ENCODE measurements at regions not wholly inside any gene's neighbourhood (a gene's known extent, or its start where the extent isn't known, plus 50 kb on each side); places are given as distances from the start of the nearest gene placed in this dataset.

DNA sequence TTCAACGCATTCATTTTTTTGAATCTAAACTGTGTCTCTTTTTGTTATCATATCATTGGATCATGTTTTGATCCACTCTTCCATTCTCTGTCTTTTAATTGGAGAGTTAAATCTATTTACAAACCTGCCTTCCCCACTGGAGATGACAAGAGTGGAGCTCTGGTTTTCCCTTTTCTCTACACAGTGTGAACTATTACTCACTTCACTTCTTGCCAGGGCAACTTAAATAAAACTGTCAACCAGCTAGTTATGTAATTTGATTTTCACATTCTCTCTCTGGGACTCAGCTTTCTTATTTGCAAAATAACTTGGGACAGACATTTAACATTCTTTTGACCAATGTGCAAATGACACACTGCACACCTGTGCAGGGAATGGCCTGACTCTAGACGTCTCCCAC, 230.8 kb upstream of the CST7 start:
- no peak for DNase-seq

DNA sequence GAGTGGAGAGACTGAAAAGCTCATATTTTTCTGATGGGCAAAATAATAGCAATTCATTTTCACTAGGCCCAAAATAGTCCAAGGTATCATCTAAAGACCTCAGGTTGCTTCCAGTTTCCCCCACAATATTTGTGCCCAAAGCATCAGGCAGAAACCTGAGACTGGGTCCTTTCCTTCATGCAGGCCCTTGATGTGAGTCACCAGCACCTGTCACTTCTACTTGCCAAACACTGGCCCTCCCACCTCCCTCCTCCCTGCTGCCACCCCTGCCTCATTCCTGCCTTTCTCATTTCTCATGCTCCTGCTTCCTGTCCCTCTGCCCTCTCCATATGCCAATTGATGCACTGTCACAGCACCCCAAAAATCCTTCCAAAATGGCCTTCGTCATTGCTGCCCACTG, 230.4 kb upstream of the CST7 start:
- peak; percentile 36 to 49 for DNase-seq

DNA sequence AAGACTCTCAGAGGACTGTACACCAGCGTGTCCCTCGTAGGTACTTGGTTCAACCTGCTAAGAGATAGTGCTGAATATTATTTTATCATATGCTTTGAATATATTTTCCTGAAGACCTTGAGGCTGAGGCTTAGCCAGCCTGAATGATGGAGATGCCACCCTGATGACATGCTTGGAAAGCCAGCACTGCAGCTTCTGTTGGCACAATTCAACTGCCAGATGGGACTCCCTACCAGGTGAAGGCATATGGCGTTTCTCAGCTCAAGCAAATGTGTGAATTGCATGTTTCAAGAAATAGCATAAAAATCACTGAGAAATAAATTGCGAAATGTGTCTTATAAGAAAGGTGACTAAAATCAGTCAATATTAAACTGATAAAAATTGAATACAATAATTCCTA, 228.1 kb upstream of the CST7 start:
- DNase-seq: peak in 1 of 2 experiments; percentile 90

DNA sequence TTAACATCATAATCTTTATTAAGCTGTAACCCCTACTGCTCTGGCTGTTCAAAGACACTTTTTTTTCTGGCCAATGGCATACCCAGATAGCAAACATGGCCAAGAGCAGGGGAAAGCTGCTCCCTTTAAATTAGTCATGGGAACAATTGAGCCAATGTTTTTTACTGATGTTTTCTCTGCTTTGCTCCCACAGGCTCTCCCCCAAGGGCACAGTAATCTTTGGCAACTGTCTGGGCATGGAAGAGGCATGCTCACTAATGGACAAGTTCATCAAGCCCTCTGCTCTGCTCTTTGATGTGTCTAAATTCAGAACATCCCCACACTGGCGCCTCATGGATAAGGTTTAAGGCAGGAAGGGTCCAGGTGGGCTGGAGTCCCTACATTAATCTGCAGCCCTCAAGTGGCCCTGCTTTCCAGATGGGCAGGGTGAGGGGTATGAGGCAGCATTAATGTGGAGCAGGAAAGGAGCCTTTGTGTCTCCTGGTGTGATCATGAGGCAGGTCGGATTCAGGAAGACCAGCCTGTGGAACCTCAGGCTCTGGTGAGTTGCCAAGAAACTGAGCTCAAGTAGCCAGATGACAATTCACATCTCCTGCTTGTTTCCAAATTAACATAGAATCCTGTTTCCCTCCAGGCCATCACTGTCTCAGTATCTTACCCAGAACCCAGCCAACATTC, 227.0 kb upstream of the CST7 start:
- DNase-seq: peak; percentile 31 to 63

DNA sequence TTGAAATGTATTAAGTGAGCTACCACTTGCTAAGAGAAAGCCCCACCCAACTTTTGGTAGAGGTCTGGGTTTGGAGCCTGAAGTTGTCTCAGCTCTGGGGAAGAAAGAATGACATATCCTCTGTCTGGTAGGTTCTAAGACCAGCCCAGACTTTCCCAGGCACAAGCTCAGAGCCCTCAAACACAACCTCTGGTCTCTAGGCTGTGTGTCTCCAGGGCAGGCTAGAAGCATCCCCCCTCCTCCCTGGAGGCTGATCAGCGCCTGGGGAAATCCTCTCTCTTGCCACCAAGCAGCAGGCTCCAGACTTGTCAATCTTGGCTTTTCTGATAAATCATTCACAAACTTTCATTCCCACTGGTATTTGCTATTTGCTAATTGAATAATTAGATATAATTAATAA, 226.5 kb upstream of the CST7 start:
- DNase-seq: no peak

DNA sequence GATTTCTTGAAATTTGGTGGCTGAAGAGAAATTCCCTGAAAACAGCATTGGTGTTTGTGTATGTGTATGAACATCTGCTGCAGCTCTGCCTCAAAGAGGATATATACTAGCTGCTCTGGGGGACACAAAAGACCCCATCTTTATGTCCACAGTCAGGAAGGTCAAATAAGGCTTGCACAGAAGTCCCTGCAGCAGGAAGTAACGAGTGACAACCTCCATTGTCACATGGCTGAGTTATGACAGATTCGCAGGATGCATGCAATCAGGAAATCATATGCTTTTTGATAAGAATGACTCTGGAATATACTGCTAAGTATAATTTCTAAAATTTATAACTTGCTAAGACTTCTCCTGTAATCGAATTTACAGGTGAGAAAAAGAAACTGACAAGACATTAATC, 225.9 kb upstream of the CST7 start:
- no peak for DNase-seq

DNA sequence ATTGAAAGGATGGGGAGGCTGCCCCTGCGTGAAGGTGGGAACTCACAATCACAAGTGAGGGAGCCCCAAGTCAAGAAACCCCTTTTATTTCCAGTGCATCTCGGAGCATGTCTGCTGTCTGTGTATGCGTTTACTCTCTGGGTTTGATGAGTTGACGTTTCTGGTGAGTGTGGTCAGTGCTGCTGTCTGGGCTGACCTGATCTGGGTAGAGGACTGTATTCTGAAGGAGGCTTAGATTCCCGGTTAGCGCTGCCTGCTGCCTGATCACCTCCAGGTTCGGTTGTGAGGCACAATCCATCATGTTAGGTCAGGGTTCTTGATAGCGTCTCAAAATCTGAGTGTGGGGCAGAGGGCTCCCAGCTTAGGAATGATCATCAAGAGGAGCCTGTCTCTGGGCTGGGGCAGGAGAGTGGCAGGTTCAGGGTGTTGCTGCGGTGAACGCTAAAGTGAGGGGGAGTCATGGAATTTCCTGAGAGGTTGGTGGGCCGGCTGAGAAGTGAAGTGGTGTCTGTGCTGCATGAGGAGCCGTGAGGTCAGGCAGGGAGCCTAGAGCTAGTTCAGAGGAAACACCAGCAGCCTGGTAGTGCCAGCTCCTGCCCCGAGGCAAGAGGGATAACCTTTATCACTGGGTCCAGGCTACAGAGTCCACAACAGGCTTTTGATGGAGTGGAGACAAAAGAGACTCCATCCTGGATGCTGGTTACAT, 225.3 kb upstream of the CST7 start:
- DNase-seq: no peak

DNA sequence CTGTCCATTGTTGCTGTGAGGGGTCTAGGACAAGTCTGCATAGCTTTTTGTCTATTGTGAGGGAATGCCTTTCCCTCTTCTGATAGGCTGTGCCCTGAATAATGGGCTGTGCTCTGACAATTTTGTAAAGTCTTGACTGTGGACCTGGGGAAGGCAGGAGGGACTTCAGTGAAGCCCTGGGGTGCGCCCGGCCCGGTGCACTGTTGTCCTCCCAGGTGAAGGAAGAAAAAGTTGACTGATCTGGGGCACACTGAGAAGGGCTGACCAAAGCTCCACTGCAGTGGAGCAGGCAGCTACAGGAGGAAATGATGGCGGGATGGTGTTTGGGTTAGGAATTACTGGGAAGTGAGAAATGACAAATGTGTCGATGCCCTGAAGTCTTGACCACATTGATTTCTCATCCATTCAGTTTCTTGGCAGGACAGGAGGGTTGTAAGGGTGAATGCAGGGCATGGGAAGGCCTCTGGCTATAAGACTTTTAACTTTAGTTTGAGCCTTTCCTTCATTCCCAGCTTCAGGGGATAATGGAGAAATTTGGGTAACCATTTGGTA, 224.0 kb upstream of the CST7 start:
- DNase-seq: no peak

DNA sequence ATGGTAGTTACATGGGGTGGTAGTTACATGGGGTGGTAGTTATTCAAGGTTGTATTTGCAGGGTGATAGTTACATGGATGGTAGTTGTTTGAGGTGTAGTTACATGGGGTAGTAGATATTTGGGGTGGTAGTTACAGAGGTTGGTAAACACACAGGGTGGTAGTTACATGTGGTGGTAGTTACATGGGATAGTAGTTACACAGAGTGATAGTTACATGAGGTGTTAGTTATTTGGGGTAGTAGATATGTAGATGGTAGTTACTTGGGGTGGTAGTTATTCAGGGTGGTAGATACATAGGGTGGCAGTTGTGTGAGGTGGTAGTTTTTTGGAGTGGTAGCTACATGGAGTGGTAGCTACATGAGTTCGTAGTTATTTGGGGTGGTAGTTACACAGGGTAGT, 221.3 kb upstream of the CST7 start:
- no peak for DNase-seq

DNA sequence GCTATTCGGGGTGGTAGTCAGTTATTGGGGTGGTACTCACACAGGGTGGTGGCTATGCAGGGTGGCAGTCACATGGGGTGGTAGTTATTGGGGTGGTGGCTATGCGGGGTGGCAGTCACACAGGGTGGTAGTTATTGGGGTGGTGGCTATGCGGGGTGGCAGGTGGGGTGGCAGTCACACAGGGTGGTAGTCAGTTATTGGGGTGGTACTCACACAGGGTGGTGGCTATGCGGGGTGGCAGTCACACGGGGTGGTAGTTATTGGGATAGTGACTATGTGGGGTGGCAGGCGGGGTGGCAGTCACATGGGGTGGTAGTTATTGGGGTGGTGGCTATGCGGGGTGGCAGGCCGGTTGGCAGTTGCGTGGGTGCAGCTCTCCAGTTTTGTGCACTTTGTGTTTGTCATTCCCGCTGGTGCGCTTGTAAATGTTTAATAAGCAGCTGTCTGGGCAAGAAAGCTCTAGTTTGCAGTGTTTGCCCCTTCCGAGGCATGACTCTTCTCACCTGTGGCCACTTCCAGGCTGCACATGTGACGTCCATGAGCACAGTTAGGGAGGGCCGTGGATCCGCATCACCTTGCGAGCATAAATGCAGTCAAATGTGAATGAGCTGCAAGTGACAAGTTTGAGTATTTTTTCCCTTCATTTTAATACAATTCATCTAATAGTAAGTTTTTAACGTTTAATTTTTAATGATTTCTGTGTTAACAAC, 219.0 kb upstream of the CST7 start:
- no peak for DNase-seq

DNA sequence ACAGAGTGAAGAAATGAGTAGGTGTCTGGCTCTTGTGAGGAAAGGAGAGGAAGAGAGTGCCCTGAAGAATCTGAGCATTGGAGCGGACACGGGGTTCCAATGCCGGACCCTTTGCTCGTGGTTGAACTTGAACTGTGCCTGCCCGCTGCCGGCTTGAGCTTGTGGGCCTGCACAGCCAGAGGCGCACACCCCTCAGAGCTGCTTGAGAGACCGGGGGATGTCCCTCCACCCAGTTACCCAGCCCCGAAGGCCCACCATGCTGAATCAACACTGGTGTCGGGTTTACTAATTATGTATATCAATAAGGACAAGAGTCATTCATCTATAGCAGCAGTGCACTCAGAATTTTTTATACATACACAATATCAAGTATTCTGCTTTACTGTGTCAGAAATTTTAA, 218.3 kb upstream of the CST7 start:
- DNase-seq: no peak

DNA sequence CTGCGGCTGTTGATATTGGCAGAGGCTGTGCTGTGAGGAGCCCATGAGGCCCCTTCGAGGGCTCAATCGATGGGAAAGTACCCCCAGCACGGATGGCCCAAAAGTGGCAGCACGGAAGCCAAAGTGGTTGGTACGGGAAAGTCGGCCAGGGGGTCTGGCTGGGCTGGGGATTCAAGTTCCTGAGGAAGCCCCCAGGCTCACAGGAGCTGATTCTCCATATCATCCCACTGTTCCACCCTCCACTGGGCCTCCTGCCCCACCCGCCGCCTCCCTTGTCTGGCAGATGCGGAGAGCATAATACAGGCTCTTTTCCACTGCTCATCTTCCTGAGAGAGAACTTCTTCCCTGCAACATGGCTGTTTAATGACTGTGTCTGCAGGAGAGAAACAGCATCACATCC, 217.8 kb upstream of the CST7 start:
- no peak for DNase-seq

DNA sequence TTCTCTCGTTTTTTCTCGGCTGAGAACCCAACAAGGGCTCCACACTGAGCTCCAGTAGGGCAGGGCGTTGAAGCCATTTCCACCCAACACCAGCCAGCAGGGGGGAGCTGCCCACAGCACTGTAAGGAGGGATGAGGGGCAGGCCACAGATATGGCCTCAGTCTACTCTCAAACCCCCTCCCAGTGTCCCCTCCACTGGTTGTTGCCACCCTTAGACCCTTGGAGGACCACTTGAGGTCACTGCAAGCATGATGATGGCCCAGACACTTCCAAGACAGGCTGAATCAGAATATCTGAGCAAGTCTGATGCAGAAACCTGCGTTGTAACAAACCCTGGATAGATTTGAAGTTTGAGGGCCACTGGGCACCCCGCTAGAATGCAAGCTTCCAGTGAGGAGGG, 217.0 kb upstream of the CST7 start:
- no peak for DNase-seq

DNA sequence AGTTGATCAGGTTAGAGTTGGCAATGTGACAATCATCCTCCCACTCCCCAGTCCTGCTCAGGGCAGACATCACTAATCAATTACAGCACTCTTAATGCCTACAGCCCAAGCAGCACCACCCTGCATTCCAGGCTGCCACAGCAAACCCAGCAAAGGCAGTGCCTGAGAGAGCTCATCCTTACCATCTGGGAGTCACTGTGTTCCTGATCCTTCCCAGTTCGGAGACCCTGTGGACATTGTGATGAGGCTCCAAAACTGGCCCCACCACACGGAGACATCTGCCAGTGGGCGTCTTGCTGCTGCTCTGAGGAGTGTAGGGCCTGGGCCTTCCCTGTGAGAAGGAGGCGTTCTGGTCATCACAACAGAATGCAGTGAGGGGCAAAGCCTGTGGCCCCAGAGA, 216.5 kb upstream of the CST7 start:
- no peak for DNase-seq

DNA sequence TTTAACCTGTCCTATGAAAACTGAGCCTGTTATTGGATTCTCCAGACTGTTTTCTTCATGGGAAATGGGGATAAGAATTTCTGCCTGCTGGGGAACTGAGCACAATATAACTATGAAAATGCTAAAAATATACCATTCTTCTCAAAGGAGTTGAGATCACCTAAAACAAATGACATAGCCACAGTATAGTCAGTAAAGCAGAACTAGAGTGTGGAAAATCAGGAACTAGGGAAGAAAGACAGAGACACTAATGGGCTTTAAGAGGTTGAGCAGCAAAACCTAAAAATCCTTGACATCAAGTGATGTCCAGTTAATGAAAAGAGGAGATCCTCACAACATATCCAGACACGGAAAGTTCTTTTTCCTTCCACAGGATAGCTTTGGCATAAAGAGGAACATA, 215.7 kb upstream of the CST7 start:
- DNase-seq: no peak

DNA sequence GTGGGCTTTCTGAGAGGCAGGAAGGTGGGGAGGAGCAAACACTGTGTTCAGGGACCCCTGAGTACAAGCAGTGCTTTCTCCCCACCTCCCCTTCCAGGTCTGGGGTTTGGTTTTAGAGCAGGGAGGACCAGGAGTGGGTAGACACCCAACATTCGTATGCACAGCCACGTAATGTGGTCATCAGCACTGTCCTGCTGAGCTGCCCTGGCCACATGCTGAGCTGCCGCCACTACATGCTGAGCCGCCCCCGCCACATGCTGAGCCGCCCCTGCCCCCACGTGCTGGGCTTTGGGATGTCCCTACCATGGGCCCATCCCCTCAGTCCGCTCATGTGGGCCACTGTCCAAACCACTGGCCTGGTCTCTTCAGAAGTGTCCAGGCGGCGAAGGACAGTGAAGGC, 214.9 kb upstream of the CST7 start:
- no peak for DNase-seq

DNA sequence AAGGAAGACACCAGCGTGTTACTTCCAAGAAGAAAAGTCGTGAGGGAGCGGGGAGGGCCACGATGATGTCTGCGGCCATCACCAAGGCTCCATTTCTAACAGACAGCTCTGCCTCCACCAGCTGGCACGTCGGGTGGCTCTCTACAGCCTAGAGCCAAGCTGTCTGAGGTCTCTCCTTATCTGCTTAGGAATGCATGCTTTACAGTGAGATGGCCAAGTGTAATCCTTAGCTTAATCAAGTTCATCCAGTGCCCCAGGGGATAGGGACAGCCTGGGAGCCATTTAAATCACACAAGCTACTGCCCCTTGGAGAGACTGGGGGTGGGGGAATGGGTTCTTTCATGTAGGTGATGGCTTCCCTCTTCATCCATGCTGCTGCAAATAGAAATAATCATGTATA, 213.8 kb upstream of the CST7 start:
- DNase-seq: no peak

DNA sequence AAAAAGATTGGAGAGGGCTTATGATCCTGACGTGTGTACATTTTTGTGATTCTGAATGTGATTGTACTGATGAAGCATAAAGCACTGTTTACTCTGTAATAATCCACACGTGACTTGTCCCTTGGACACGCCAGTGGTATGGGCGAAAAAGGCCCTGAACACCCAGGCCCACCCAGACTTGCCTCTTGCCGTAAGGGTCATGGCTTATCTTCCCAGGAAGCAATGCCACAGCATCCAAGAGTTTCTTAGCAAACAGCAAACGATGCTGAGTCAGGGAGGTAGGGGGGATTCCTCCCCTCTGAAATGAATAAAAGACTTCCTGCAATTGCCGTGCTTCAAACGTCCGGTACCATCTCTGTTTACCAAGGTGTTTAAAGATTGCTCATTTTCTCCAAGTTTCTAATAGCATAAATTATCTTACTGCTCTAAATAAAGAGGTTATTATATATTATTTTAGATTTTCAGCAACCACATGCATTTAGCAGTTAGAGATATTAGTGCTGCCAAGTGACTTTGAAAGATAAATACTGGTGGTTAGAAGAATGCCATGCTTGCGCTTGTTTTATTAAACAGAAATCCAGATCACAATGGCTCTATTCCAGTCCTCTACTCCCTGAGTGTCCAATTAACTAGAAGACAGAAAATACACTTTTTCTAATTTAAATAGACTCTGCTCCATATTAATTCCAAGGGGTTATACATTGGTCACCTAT, 212.8 kb upstream of the CST7 start:
- DNase-seq: no peak

DNA sequence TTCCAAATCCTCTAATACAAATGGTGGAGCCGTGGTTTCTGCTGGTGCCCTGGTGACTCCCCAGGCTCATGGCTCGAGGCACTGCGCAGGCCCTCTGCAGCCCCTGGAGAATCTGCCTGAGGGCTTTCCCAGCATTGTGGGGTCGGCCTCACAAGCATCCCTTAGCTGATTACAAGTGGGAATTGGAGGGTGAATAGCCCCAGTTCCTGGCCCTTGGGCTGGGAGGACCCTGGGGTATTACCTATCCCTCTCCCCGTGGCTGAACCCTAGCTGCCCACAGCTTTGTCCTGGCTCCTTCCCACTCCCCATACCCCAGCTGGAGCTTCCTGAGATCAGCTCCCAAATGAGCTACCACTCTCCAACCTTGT, 212.2 kb upstream of the CST7 start:
- DNase-seq: no peak

DNA sequence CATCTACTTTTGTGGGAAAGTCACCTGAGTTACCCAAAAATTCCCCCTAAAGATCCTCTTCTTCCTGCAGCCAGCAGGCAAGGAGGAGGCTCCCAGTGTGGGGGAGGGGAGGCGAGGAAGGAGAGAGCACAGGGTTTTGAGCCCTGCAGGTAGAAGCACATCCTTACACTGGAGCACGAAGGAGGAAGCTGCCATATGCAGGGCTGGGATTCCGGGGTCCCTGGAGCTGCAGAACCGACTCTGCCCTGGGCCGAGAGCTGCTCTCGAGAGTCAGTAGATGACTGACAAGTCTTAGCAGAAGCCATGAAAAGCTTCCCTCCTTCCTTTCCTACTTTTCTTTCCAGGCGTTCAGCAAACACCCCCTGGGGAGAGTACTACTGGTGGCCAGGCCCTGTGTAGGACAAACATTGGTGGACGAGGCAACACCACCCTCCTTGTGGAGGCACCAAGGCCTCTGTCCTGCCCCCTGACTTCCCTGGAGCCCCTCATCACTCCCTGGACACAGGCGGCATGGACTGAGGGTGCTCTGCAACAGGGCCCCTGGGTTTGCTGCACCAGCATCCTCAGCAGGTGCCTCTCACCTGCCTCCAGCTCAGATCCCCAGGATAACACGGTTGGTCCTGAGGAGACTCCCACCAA, 211.7 kb upstream of the CST7 start:
- DNase-seq: no peak

DNA sequence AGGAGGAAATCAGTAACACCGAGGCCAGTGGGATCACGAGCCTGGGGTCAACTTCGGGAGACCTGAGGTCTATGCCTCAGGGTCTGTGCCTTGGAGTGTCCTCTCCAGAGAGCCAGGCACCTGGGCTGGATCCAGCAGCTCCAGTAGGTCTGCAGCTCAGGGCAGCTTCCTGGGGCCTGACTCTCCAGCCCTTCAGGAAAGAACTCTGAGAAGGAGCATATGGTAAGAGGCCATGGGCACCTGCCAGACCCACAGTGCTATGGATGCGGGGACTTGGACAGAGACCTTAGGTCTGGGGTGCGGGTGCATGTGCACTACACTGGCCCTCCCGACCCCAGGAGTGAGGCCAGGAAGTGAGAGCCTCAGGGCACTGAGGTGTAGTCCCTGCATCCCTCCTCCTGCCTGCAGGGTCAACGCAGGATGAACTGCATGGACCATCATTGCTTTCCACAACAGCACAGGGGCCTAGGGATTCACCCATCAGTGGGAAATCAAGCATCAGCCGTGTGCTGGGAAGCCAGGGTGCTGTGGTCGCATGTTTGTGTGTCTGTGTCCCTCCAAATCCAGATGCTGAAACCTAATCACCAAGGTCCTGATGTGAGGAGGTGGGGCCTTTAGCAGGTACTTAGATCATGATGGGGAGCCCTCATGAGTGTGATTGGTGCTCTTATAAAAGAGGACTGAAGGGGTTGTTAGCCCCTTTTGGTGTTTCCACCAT, 210.9 kb upstream of the CST7 start:
- DNase-seq: no peak

DNA sequence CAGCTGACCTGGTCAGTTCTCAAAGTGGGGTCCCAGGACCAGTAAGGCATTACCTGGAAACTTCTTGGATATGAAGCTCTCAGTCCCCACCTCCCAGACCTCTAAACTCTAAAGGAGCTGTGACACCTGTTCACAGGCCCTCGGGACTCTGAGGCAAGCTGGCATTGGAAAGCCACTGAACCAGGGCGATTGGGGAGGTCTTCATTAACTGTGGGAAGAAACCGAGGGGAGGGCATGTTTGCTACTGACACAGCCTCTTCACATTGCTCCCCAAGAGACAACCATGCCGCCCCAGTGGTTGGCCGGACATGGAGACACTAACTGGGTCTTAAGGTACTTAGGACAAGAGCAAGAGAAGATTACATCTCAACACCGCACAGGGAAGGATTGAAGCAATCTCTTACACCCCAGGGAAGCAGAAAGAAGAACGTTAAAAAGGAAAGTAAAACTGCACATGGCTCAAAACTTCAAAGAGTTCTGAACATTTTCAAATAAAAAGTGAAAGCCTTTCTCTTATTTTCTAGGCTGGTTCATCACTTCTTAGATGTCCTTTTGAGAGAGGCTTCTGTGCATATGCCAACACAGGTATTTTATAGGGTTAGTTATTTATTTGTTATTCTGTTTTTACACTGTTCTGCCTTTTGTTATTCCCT, 210.0 kb upstream of the CST7 start:
- DNase-seq: no peak
